ENCODE measurements at regions not wholly inside any gene's neighbourhood (a gene's known extent, or its start where the extent isn't known, plus 50 kb on each side); places are given as distances from the start of the nearest gene placed in this dataset.

DNA sequence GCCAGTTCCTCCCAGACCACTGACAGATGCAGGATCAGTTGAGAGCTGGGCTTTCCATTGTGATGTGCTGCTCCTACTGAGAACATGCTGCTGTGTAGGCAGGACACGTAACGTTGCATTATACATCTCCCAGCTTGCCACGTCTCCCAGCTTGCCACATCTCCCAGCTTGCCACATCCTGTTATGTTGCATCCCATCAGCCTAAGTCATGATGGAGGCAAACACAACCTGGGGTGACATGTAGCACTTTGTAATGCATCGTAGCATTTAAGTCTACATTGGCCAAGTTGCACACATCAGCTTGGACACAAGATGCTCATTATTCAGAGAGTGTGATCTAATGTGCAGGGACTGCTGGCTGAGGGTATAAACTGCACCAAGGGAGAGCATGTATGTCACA, 73.3 kb upstream of the CHCHD3 start:
- Histone ChIP-seq H3K4me3 (IDR thresholded peaks at IDR 0.05; ENCODE audit: insufficient read depth, low read depth, low read length) (no peak overlapping the region), H4K20me1 (ENCODE audit: insufficient read depth) (no peaks in the 10 kb centered on the region), H3K79me2 (ENCODE audit: insufficient read depth, low read depth) (no peaks in the 10 kb centered on the region), H3K36me3 (ENCODE audit: insufficient read depth) (no peaks in the 10 kb centered on the region), H3K4me1 (ENCODE audit: low read depth, poor library complexity, severe bottlenecking) (no peaks in the 10 kb centered on the region), H2AFZ (ENCODE audit: low read depth) (no peak overlapping the region), H3K4me2 (no peak overlapping the region), H3K27ac (no peak overlapping the region), H3K9ac (no peak overlapping the region), H3K27me3 (ENCODE audit: insufficient read depth, low read depth) (no peaks in the 10 kb centered on the region)
- TF ChIP-seq, protein P1, sequence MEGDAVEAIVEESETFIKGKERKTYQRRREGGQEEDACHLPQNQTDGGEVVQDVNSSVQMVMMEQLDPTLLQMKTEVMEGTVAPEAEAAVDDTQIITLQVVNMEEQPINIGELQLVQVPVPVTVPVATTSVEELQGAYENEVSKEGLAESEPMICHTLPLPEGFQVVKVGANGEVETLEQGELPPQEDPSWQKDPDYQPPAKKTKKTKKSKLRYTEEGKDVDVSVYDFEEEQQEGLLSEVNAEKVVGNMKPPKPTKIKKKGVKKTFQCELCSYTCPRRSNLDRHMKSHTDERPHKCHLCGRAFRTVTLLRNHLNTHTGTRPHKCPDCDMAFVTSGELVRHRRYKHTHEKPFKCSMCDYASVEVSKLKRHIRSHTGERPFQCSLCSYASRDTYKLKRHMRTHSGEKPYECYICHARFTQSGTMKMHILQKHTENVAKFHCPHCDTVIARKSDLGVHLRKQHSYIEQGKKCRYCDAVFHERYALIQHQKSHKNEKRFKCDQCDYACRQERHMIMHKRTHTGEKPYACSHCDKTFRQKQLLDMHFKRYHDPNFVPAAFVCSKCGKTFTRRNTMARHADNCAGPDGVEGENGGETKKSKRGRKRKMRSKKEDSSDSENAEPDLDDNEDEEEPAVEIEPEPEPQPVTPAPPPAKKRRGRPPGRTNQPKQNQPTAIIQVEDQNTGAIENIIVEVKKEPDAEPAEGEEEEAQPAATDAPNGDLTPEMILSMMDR (conservative IDR thresholded peaks at IDR 0.05; ENCODE audit: low read depth, low read length), result no peak

DNA sequence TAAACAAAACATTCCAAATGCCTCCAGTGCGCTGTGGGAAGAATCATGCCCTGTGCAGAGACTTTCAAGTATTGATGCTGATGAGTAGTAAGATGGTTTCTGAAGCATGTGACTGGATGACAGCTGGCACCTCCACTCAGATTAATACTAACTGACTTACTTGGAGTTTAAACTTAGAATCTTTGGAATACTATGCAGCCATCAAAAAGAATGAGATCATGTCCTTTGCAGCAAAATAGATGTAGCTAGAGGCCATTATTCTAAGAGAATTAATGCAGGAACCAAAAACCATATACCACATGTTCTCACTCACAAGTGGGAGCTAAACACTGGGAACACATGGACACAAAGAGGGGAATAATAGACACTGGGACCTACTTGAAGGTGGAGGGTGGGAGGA, 73.8 kb upstream of the CHCHD3 start:
- H3K27me3 ChIP-seq (ENCODE audit: insufficient read depth, low read depth), result no peaks in the 10 kb centered on the region
- no peaks in the 10 kb centered on the region for H3K79me2 ChIP-seq (ENCODE audit: insufficient read depth, low read depth)
- no peaks in the 10 kb centered on the region for H3K36me3 ChIP-seq (ENCODE audit: insufficient read depth)
- no peak overlapping the region for H2AFZ ChIP-seq (ENCODE audit: low read depth)
- TF ChIP-seq, protein P1 (conservative IDR thresholded peaks at IDR 0.05; ENCODE audit: low read depth, low read length), result no peak
- H3K4me1 ChIP-seq (ENCODE audit: low read depth, poor library complexity, severe bottlenecking), result no peaks in the 10 kb centered on the region
- no peak overlapping the region for H3K4me3 ChIP-seq (IDR thresholded peaks at IDR 0.05; ENCODE audit: insufficient read depth, low read depth, low read length)
- no peak overlapping the region for H3K9ac ChIP-seq
- no peak overlapping the region for H3K4me2 ChIP-seq
- no peak overlapping the region for H3K27ac ChIP-seq
- no peaks in the 10 kb centered on the region for H4K20me1 ChIP-seq (ENCODE audit: insufficient read depth)

DNA sequence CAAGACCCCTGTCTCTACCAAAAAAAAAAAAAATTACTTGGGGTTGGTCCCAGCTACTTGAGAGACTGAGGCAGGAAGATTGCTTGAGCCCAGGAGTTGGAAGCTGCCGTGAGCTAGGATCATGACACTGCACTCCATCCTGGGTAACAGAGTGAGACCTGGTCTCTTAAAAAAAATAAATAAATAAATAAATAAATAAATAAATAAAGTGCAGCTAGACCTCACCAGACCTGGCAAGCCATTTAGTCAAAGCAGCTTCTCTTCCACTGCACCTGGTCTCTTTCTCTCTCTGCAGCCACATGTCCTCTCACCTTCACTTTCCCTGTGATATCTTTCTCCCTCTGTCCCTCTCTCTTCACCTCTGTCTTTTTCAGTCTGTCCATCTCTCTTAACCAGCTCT, 75.2 kb upstream of the CHCHD3 start:
- Histone ChIP-seq H3K4me1 (ENCODE audit: low read depth, poor library complexity, severe bottlenecking) (no peaks in the 10 kb centered on the region), H3K79me2 (ENCODE audit: insufficient read depth, low read depth) (no peaks in the 10 kb centered on the region), H4K20me1 (ENCODE audit: insufficient read depth) (no peaks in the 10 kb centered on the region), H3K36me3 (ENCODE audit: insufficient read depth) (no peaks in the 10 kb centered on the region), H2AFZ (ENCODE audit: low read depth) (no peak overlapping the region), H3K27me3 (ENCODE audit: insufficient read depth, low read depth) (no peaks in the 10 kb centered on the region), H3K4me2 (no peak overlapping the region), H3K9ac (no peak overlapping the region), H3K4me3 (IDR thresholded peaks at IDR 0.05; ENCODE audit: insufficient read depth, low read depth, low read length) (no peak overlapping the region), H3K27ac (no peak overlapping the region)
- TF ChIP-seq, protein P1 (conservative IDR thresholded peaks at IDR 0.05; ENCODE audit: low read depth, low read length), result no peak

DNA sequence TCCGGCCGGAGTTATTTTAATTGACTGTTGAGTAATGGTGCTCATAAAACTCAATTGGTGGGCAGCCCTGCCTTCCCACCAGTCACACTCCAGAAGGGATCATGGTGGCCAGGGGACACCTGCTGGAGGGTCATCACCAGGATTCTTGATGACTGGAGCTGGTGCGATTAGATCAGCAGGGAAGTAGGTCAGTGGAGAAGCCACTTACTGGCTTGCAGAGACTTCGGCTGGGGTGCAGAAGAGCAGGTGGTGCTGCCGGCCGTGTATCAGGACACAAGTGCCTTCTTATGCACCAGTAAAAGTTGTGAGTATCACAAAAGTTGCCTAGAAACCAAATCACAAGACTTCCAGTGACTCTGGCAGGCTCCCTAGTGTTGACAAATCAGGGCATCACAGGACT, 82.6 kb upstream of the CHCHD3 start:
- no peaks in the 10 kb centered on the region for H3K4me1 ChIP-seq (ENCODE audit: low read depth, poor library complexity, severe bottlenecking)
- H3K27ac ChIP-seq, result no peak overlapping the region
- H3K9ac ChIP-seq, result no peak overlapping the region
- H3K79me2 ChIP-seq (ENCODE audit: insufficient read depth, low read depth), result no peaks in the 10 kb centered on the region
- no peak overlapping the region for H2AFZ ChIP-seq (ENCODE audit: low read depth)
- TF ChIP-seq, protein P1 (conservative IDR thresholded peaks at IDR 0.05; ENCODE audit: low read depth, low read length), result no peak
- no peaks in the 10 kb centered on the region for H3K36me3 ChIP-seq (ENCODE audit: insufficient read depth)
- no peak overlapping the region for H3K4me3 ChIP-seq (IDR thresholded peaks at IDR 0.05; ENCODE audit: insufficient read depth, low read depth, low read length)
- H3K27me3 ChIP-seq (ENCODE audit: insufficient read depth, low read depth), result no peaks in the 10 kb centered on the region
- H3K4me2 ChIP-seq, result no peak overlapping the region
- no peaks in the 10 kb centered on the region for H4K20me1 ChIP-seq (ENCODE audit: insufficient read depth)

DNA sequence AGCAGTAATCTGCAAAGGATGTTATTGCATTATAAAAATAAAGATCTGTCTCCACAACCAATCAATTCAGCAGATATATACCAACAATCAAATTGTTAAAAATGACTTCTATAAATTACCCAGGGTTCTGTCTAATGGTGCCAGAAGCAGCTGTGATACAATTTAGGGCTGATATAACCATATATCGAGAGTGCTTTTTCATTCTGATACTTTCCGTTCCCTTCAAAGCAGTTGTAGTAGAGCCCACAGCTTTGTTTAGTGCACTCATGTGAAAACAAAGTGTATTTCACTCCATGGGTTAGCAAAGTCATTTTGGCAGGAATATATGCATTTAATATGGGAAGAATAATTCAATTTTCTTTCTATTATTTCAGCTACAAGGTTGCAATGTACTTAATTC, 83.1 kb upstream of the CHCHD3 start:
- no peaks in the 10 kb centered on the region for H4K20me1 ChIP-seq (ENCODE audit: insufficient read depth)
- H3K36me3 ChIP-seq (ENCODE audit: insufficient read depth), result no peaks in the 10 kb centered on the region
- no peak overlapping the region for H3K4me3 ChIP-seq (IDR thresholded peaks at IDR 0.05; ENCODE audit: insufficient read depth, low read depth, low read length)
- H3K27ac ChIP-seq, result no peak overlapping the region
- no peak overlapping the region for H3K9ac ChIP-seq
- TF ChIP-seq, protein P1 (conservative IDR thresholded peaks at IDR 0.05; ENCODE audit: low read depth, low read length), result no peak
- no peak overlapping the region for H3K4me2 ChIP-seq
- no peaks in the 10 kb centered on the region for H3K79me2 ChIP-seq (ENCODE audit: insufficient read depth, low read depth)
- H3K4me1 ChIP-seq (ENCODE audit: low read depth, poor library complexity, severe bottlenecking), result no peaks in the 10 kb centered on the region
- no peak overlapping the region for H2AFZ ChIP-seq (ENCODE audit: low read depth)
- H3K27me3 ChIP-seq (ENCODE audit: insufficient read depth, low read depth), result no peaks in the 10 kb centered on the region
